Sigmoid colon (tissue), 6 donors: ENCODE measurements at regions not wholly inside any gene's neighbourhood (a gene's known extent, or its start where the extent isn't known, plus 50 kb on each side); places are given as distances from the start of the nearest gene placed in this dataset.
A peak's percentile ranks its signal among the peaks of the same experiment; 100 is the strongest.

ENCODE experiments used
- DNase-seq: peaks from one replicate; pipeline ENCODE4 v3.0.0-alpha.2; 2019
- H3K27ac ChIP-seq, 4 donors: fragments of 200-600 bp; sonication (generic); one replicate each; pipeline ENCODE4 v1.5.1; 2016 to 2019; ENCODE audit warnings: mild to moderate bottlenecking in 1 of 4
- H3K27me3 ChIP-seq, 3 donors: fragments of 200-600 bp; sonication (generic); one replicate each; pipeline ENCODE4 v1.5.1; 2019; ENCODE audit warnings: mild to moderate bottlenecking in 1 of 3
- H3K36me3 ChIP-seq, 4 donors: fragments of 200-600 bp; sonication (generic); one replicate each; pipeline ENCODE4 v1.5.1; 2016 to 2019
- H3K4me1 ChIP-seq, 4 donors: fragments of 200-600 bp; sonication (generic); one replicate each; pipeline ENCODE4 v1.5.1; 2017 to 2019
- H3K4me3 ChIP-seq, 4 donors: fragments of 200-600 bp; sonication (generic); one replicate each; pipeline ENCODE4 v1.5.1; 2017 to 2019; ENCODE audit warnings: mild to moderate bottlenecking in 2 of 4, moderate library complexity in 1 of 4
- H3K9me3 ChIP-seq, 4 donors: fragments of 200-600 bp in 3 of 4; sonication (generic) in 3 of 4; one replicate each; pipeline versions ENCODE4 v1.5.1 to v1.6.1; 2013 to 2019
- CTCF ChIP-seq, 4 experiments: fragments of 450-650 bp in 3 of 4; fragments of 200-600 bp in 1 of 4; IDR thresholded peaks; one replicate each; pipeline ENCODE4 v1.5.1; 2016 to 2019; ENCODE audit warnings: antibody characterized with exemption in 4 of 4, mild to moderate bottlenecking in 3 of 4, moderate library complexity in 2 of 4
- EP300 ChIP-seq, 4 donors: sonication (generic); formaldehyde crosslinking; IDR thresholded peaks; one replicate each; pipeline ENCODE4 v1.6.1; 2017; ENCODE audit warnings: antibody characterized with exemption in 4 of 4
- POLR2A ChIP-seq, 2 donors: fragments of 450-650 bp; IDR thresholded peaks; one replicate each; pipeline ENCODE4 v1.6.1; 2016; ENCODE audit warnings: antibody characterized with exemption in 2 of 2, mild to moderate bottlenecking in 2 of 2, moderate library complexity in 2 of 2
- POLR2AphosphoS5 ChIP-seq, 4 donors: sonication (generic); formaldehyde crosslinking; IDR thresholded peaks; one replicate each; pipeline ENCODE4 v1.6.1; 2017; ENCODE audit warnings: antibody characterized with exemption in 4 of 4
- WGBS, 2 donors: extraction: QIAGEN DNeasy Blood & Tissue Kit; methylation state at CpG; one replicate each; pipeline ENCODE4 v1.1.7; 2013; 5-methylcytosine and 5-hydroxymethylcytosine counted together
- intact Hi-C: fragments of 100-400 bp; cut with DNase I; formaldehyde crosslinking; loops from one replicate; pipeline ENCODE4 v1.15.1; 2023
- donor health status: healthy with polysubstance abuse.
- donor health status: healthy.

GRCh38 chr1:25038699-25039098 lies 108.6 kb upstream of the RUNX3 start:
- H3K4me1 ChIP-seq: no peaks in the 10 kb centered on the region
- no peak for TF ChIP-seq POLR2AphosphoS5 (IDR thresholded peaks at IDR 0.05)
- TF ChIP-seq CTCF (IDR thresholded peaks at IDR 0.05): no peak
- TF ChIP-seq EP300 (IDR thresholded peaks at IDR 0.05): no peak
- TF ChIP-seq POLR2A (IDR thresholded peaks at IDR 0.05): no peak
- H3K9me3 ChIP-seq: no peaks in the 10 kb centered on the region
- H3K36me3 ChIP-seq: no peaks in the 10 kb centered on the region
- peaks cover 0 to 11% (median 0%) of the 10 kb centered on the region in 3 donors for H3K27me3 ChIP-seq
- no peak overlapping the region for H3K4me3 ChIP-seq
- no peak for DNase-seq
- 58 to 60% methylated on average over 4 of the region's 4 CpGs for WGBS, 2 donors
- no peak overlapping the region for H3K27ac ChIP-seq
- intact Hi-C loops: loop anchor here (5.0 kb wide), 1 partner anchor 106 kb away; the partner anchor contains the start of gene RUNX3

DNA sequence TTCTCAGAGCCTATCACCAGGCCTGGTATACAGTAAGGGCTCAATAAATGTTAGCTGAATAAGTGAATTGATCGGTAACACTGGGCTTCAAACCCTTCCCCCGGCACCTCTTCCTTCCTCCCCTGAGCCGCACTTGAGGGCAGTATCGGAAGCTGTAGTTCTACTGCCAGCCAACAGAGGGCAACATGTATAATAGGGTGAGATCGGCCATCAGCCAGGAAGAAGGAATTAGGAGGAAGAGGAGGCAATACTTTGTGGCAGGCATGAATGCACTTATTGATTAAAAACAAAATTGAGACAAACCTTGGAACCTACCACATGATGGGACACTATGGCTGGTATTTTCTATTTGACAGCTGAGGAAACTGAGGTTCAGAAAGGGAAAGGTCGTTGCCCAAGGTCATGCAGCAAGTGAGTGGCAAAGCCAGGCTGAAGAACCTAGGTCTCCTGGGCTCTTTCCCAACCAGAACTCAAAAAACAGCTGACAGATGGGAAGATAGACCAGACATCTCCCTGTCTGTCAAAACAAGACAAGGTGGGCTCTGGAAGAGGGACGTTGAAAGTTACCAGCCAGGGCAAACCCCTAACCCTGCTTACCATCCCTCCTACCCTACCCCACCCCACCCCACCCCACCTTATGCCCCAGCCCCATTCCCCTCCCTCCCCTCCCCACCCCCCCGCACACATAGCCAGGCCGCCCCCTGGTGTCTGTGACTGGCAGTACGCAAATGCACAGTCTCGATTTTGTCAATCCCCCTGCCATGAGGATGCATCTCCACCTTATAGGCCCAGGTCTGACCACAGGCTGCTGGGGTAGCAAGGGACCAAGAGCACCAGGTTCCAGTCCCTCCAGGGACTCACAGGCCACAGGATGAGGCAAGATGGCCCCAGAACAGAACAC lies 107.3 kb upstream of the RUNX3 start:
- 44 to 54% methylated on average over 11 of the region's 11 CpGs for WGBS, 2 donors

GRCh38 chr1:25036117-25036546 lies 106.1 kb upstream of the RUNX3 start:
- Histone ChIP-seq H3K36me3 (no peaks in the 10 kb centered on the region), H3K4me1 (peaks cover 0 to 13% (median 11%) of the 10 kb centered on the region in 4 donors), H3K9me3 (no peaks in the 10 kb centered on the region), H3K27ac (no peak overlapping the region), H3K27me3 (no peaks in the 10 kb centered on the region), H3K4me3 (no peak overlapping the region)
- no peak for DNase-seq
- intact Hi-C loops: loop anchor here (5.0 kb wide), 1 partner anchor 104 kb away; the partner anchor contains the start of gene RUNX3
- TF ChIP-seq POLR2AphosphoS5 (IDR thresholded peaks at IDR 0.05) (no peak), EP300 (IDR thresholded peaks at IDR 0.05) (no peak), POLR2A (IDR thresholded peaks at IDR 0.05) (no peak)
- 91 to 94% methylated on average over 3 of the region's 3 CpGs for WGBS, 2 donors

More for the DNA sequence above, 107.3 kb upstream of the RUNX3 start:
- peaks cover 0 to 5% (median 3%) of the 10 kb centered on the region in 4 donors for H3K4me1 ChIP-seq
- no peak overlapping the region for H3K4me3 ChIP-seq
- H3K27ac ChIP-seq: no peak overlapping the region
- DNase-seq: no peak
- H3K27me3 ChIP-seq: peaks cover 0 to under 1% (median 0%) of the 10 kb centered on the region in 3 donors
- TF ChIP-seq CTCF (IDR thresholded peaks at IDR 0.05) (peak in 2 of 4 experiments; percentile 20 to 45), POLR2AphosphoS5 (IDR thresholded peaks at IDR 0.05) (no peak), EP300 (IDR thresholded peaks at IDR 0.05) (no peak)
- H3K9me3 ChIP-seq: no peaks in the 10 kb centered on the region
- H3K36me3 ChIP-seq: no peaks in the 10 kb centered on the region
- intact Hi-C loops: loop anchor here (5.0 kb wide), 1 partner anchor 105 kb away; the partner anchor contains the start of gene RUNX3

DNA sequence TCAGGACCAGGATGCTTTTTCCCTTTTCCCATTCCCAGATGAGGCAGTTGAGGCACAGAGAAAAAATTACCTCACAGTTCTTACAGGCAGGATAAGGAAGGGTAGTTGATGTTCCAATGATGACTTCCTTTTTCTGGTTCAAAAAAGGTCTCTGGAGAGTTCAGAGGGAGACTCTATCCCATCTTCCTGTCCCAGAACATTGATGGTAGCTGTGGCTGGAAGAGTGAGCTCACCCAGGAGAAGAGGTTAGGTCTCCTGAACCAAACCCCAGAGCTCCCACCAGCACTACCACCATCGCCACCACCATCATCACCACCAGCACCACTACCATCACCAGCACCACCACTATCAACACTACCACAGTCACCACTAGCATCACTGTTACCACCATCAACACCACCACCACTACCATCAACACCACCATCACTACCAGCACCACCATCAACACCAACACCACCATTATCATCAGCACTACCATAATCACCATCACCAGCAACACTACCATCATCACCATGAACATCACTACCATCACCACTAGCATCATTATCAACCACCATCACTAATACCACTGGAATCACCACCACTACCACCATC lies 105.5 kb upstream of the RUNX3 start:
- TF ChIP-seq CTCF (IDR thresholded peaks at IDR 0.05) (no peak), POLR2AphosphoS5 (IDR thresholded peaks at IDR 0.05) (no peak), POLR2A (IDR thresholded peaks at IDR 0.05) (no peak), EP300 (IDR thresholded peaks at IDR 0.05) (no peak)
- H3K4me3 ChIP-seq: no peak overlapping the region
- intact Hi-C loops: loop anchor here (5.0 kb wide), 1 partner anchor 103 kb away; the partner anchor contains the start of gene RUNX3

More for the DNA sequence above, 105.5 kb upstream of the RUNX3 start:
- DNase-seq: no peak
- Histone ChIP-seq H3K27ac (no peak overlapping the region), H3K27me3 (no peaks in the 10 kb centered on the region), H3K36me3 (no peaks in the 10 kb centered on the region), H3K9me3 (no peaks in the 10 kb centered on the region), H3K4me1 (peaks cover 0 to 13% (median 11%) of the 10 kb centered on the region in 4 donors)
- WGBS, 2 donors: 95 to 96% methylated on average over 1 of the region's 1 CpG
